GM12878 (cell line): ENCODE measurements at regions not wholly inside any gene's neighbourhood (a gene's known extent, or its start where the extent isn't known, plus 50 kb on each side); places are given as distances from the start of the nearest gene placed in this dataset.

Experiments
- ATAC-seq: fragments of 200-7000 bp; cut with Tn5 transposase; 3 replicates; pipeline ENCODE4 v1.9.1; 2020; ENCODE audit warnings: mild to moderate bottlenecking, moderate library complexity
- BruUV-seq: library from RNA; stranded (reverse); fragments of 400-500 nt; replicated peaks from 2 replicates; lab custom pipeline; 2021; lab: Mats Ljungman, UMichigan
- CTCF ChIA-PET: fragments of 300-600 bp; sonication (Branson Sonifier 250); formaldehyde crosslinking; extraction: SDS; loops from one replicate; lab custom pipeline; 2021; ENCODE audit warnings: inconsistent platforms; lab: Yijun Ruan, JAX
- POLR2A ChIA-PET: fragments of 350-600 bp; formaldehyde crosslinking; extraction: SDS; loops from one replicate; lab custom pipeline; 2021; ENCODE audit warnings: inconsistent platforms; lab: Charles Lee
- RAD21 ChIA-PET: fragments of 300-600 bp; sonication (Branson Sonifier 250); formaldehyde crosslinking; loops from one replicate; lab custom pipeline; 2023; ENCODE audit warnings: antibody characterized with exemption; ENCODE audit not compliant: unreplicated experiment; lab: Charles Lee
- SMC1A ChIA-PET: fragments of 300-600 bp; sonication (Branson Sonifier 250); formaldehyde crosslinking; loops from one replicate; lab custom pipeline; 2023; ENCODE audit not compliant: unreplicated experiment, uncharacterized antibody; lab: Charles Lee
- DNase-seq: peaks from one replicate; pipeline ENCODE4 v3.0.0-alpha.2; 2011; ENCODE audit warnings: low read depth, low spot score
- FAIRE-seq: peaks from 3 replicates; lab custom pipeline; 2011; peaks lifted over from hg19 to GRCh38; lab: Jason Lieb, UNC
- H2AFZ ChIP-seq: 2 replicates; pipeline ENCODE4 v1.6.0; 2011; ENCODE audit warnings: low read depth, low read length, control low read depth; ENCODE audit not compliant: control insufficient read depth
- H3K27ac ChIP-seq: 2 replicates; pipeline ENCODE4 v1.5.1; 2011; ENCODE audit warnings: control low read depth; ENCODE audit not compliant: control insufficient read depth, insufficient read depth
- H3K27me3 ChIP-seq, 2 experiments: replicated peaks in 1 of 2; 2 replicates each; pipeline versions ENCODE4 v1.6.0 to v1.6.1; 2011; ENCODE audit warnings: low read length in 1 of 2; ENCODE audit not compliant: control insufficient read depth in 2 of 2, insufficient read depth in 2 of 2
- H3K36me3 ChIP-seq, 2 experiments: 2 replicates each; pipeline ENCODE4 v1.5.1; 2011; ENCODE audit warnings: low read length in 1 of 2; ENCODE audit not compliant: control insufficient read depth in 2 of 2, insufficient read depth in 2 of 2
- H3K4me1 ChIP-seq: 2 replicates; pipeline ENCODE4 v1.6.1; 2011; ENCODE audit warnings: mild to moderate bottlenecking, low read length, moderate library complexity, mixed read lengths; ENCODE audit not compliant: control insufficient read depth, insufficient read depth
- H3K4me2 ChIP-seq: 2 replicates; pipeline ENCODE4 v1.6.0; 2011; ENCODE audit warnings: control low read depth; ENCODE audit not compliant: control insufficient read depth, insufficient read depth
- H3K4me3 ChIP-seq: fragments of 200-600 bp; sonication (generic); 2 replicates; pipeline ENCODE4 v1.5.1; 2016
- H3K79me2 ChIP-seq: 2 replicates; pipeline ENCODE4 v1.6.0; 2011; ENCODE audit warnings: low read length; ENCODE audit not compliant: control insufficient read depth, insufficient read depth
- H3K9ac ChIP-seq: 2 replicates; pipeline ENCODE4 v1.8.0; 2011; ENCODE audit warnings: low read length, control low read depth, mixed read lengths; ENCODE audit not compliant: control insufficient read depth, insufficient read depth
- H3K9me3 ChIP-seq: replicated peaks from 3 replicates; pipeline ENCODE4 v1.5.1; 2011; ENCODE audit warnings: mild to moderate bottlenecking, low read length; ENCODE audit not compliant: control insufficient read depth, insufficient read depth
- H4K20me1 ChIP-seq: 2 replicates; pipeline ENCODE4 v1.6.0; 2011; ENCODE audit not compliant: control insufficient read depth, insufficient read depth
- CUX1 ChIP-seq: IDR thresholded peaks from 2 replicates; pipeline ENCODE4 v1.6.1; 2012; ENCODE audit warnings: improper control_type of control experiment, low read depth, low read length; ENCODE audit not compliant: insufficient replicate concordance
- FOXK2 ChIP-seq: fragments of 450-650 bp; IDR thresholded peaks from 2 replicates; pipeline ENCODE4 v1.6.1; 2017; ENCODE audit warnings: mild to moderate bottlenecking, moderate library complexity
- GABPA ChIP-seq: IDR thresholded peaks from 2 replicates; pipeline ENCODE4 v1.6.1; 2014; ENCODE audit warnings: antibody characterized with exemption, low read depth, mild to moderate bottlenecking, inconsistent platforms
- IKZF2 ChIP-seq, 2 experiments: fragments of 450-650 bp; IDR thresholded peaks; 2 replicates each; pipeline ENCODE4 v1.6.1; 2017; ENCODE audit warnings: mild to moderate bottlenecking in 2 of 2, moderate library complexity in 2 of 2
- KAT2A ChIP-seq: conservative IDR thresholded peaks from 2 replicates; pipeline ENCODE4 v1.6.1; 2011; ENCODE audit warnings: low read depth, low read length; ENCODE audit not compliant: control insufficient read depth
- NFYB ChIP-seq: IDR thresholded peaks from 2 replicates; pipeline ENCODE4 v1.6.1; 2011; ENCODE audit warnings: low read depth, mild to moderate bottlenecking, low read length, improper control_type of control experiment, moderate library complexity; ENCODE audit not compliant: insufficient read depth
- RCOR1 ChIP-seq: conservative IDR thresholded peaks from 2 replicates; pipeline ENCODE4 v1.6.1; 2012; ENCODE audit warnings: low read depth, low read length, improper control_type of control experiment
- RFX5 ChIP-seq: IDR thresholded peaks from 2 replicates; pipeline ENCODE4 v1.6.1; 2011; ENCODE audit warnings: low read depth, low read length, improper control_type of control experiment
- STAT1 ChIP-seq: fragments of 450-650 bp; conservative IDR thresholded peaks from 2 replicates; pipeline ENCODE4 v1.6.1; 2014; ENCODE audit warnings: antibody characterized with exemption, mild to moderate bottlenecking
- ZBTB40 ChIP-seq: fragments of 450-650 bp; IDR thresholded peaks from 2 replicates; pipeline ENCODE4 v1.6.1; 2016; ENCODE audit warnings: mild to moderate bottlenecking, moderate library complexity, borderline replicate concordance
- in situ Hi-C: fragments of 300-500 bp; cut with MboI; formaldehyde crosslinking; loops from 9 replicates; pipeline ENCODE4 v1.14.3; 2018; ENCODE audit warnings: mixed read lengths
- intact Hi-C: fragments of 100-400 bp; cut with micrococcal nuclease; formaldehyde crosslinking; loops from one replicate; pipeline ENCODE4 v1.14.2; 2022; ENCODE audit not compliant: unreplicated experiment

- Histone ChIP-seq H3K9ac (no peak overlapping the region), H3K4me2 (no peak overlapping the region), H3K27me3 (no peaks in the 10 kb centered on the region), H3K36me3 (no peaks in the 10 kb centered on the region), H4K20me1 (no peaks in the 10 kb centered on the region), H3K4me3 (no peak overlapping the region), H3K4me1 (no peaks in the 10 kb centered on the region), H3K79me2 (no peaks in the 10 kb centered on the region), H2AFZ (no peak overlapping the region), H3K9me3 (no peaks in the 10 kb centered on the region), H3K27ac (no peak overlapping the region)
- in situ Hi-C loops = no loop called here
- ATAC-seq (no peak), DNase-seq (no peak), FAIRE-seq (no peak)
- RAD21 ChIA-PET = no interaction called here
- no TSS peak for BruUV-seq
- TF ChIP-seq FOXK2 (no peak), ZBTB40 (no peak), IKZF2 (IDR thresholded peaks at IDR 0.05) (no peak), RCOR1 (no peak), RFX5 (no peak), KAT2A (no peak), CUX1 (no peak), GABPA (no peak), STAT1 (no peak), NFYB (no peak)
- CTCF ChIA-PET = no interaction called here
- SMC1A ChIA-PET = no interaction called here
- intact Hi-C loops = no loop called here
- POLR2A ChIA-PET = no interaction called here
These were observed 82.3 kb downstream of the MAGEE1 start for GRCh38 chrX:76509775-76510174.
